GM23248 (cell line): ENCODE measurements at regions not wholly inside any gene's neighbourhood (a gene's known extent, or its start where the extent isn't known, plus 50 kb on each side); places are given as distances from the start of the nearest gene placed in this dataset.

Experiments used
- EZH2 ChIP-seq: fragments of 200-600 bp; sonication (generic); IDR thresholded peaks from 2 replicates; pipeline ENCODE4 v1.6.1; 2018; ENCODE audit warnings: antibody characterized with exemption, mild to moderate bottlenecking; ENCODE audit not compliant: insufficient read depth, poor library complexity, severe bottlenecking
- EZH2phosphoT487 ChIP-seq: fragments of 200-600 bp; sonication (generic); IDR thresholded peaks from 2 replicates; pipeline ENCODE4 v1.6.1; 2018; ENCODE audit warnings: antibody characterized with exemption, moderate library complexity, mild to moderate bottlenecking, low read depth; ENCODE audit not compliant: insufficient read depth

GRCh38 chr7:41540601-41541000 lies 162.3 kb downstream of the INHBA start:
- TF ChIP-seq EZH2 (no peak), EZH2phosphoT487 (no peak)
